CD4-positive, alpha-beta T cell (primary cell): ENCODE measurements at regions not wholly inside any gene's neighbourhood (a gene's known extent, or its start where the extent isn't known, plus 50 kb on each side); places are given as distances from the start of the nearest gene placed in this dataset.
"Not testable (repeated sequence)": the region's sequence is repeated elsewhere in the genome, so short reads cannot be mapped to it uniquely, and the experiment has no call there.

Source experiments
- ATAC-seq: fragments of 200-7000 bp; cut with Tn5 transposase; one replicate; pipeline ENCODE4 v1.10.0; 2022; ENCODE audit warnings: mild to moderate bottlenecking; ENCODE audit not compliant: poor library complexity
- CTCF ChIA-PET: fragments of 350-600 bp; sonication (Branson Sonifier 250); formaldehyde crosslinking; loops from one replicate; lab custom pipeline; 2021; ENCODE audit warnings: antibody characterized with exemption, inconsistent platforms; lab: Charles Lee
- POLR2A ChIA-PET: fragments of 350-600 bp; sonication (Branson Sonifier 250); formaldehyde crosslinking; loops from one replicate; lab custom pipeline; 2021; ENCODE audit warnings: antibody characterized with exemption, inconsistent platforms; lab: Charles Lee
- DNase-seq, 14 experiments: peaks; one replicate each; pipeline ENCODE4 v3.0.0-alpha.2; 2013 to 2020; ENCODE audit warnings: mixed read lengths in 2 of 14
- H3K27ac ChIP-seq, 2 donors: one replicate each; pipeline versions ENCODE4 v1.5.1 to v1.7.0; 2013; ENCODE audit warnings: low read length in 2 of 2, low read depth in 1 of 2, mild to moderate bottlenecking in 1 of 2
- H3K27me3 ChIP-seq, 2 experiments: 1 replicate in 1 of 2; 2 replicates in 1 of 2; pipeline versions ENCODE4 v1.6.1 to v1.7.0; 2013; ENCODE audit warnings: low read length in 2 of 2, control low read depth in 1 of 2, mild to moderate bottlenecking in 1 of 2, moderate library complexity in 1 of 2; ENCODE audit not compliant: insufficient read depth in 2 of 2, control insufficient read depth in 1 of 2
- H3K36me3 ChIP-seq: one replicate; pipeline ENCODE4 v1.6.1; 2013; ENCODE audit warnings: low read length, control low read depth; ENCODE audit not compliant: insufficient read depth
- H3K4me1 ChIP-seq: one replicate; pipeline ENCODE4 v1.6.1; 2013; ENCODE audit warnings: low read length, control low read depth; ENCODE audit not compliant: insufficient read depth
- H3K4me3 ChIP-seq: one replicate; pipeline ENCODE4 v1.5.1; 2013; ENCODE audit warnings: mild to moderate bottlenecking, low read length, moderate library complexity
- H3K9me3 ChIP-seq, 2 experiments: 1 replicate in 1 of 2; 2 replicates in 1 of 2; pipeline versions ENCODE4 v1.6.1 to v1.7.0; 2013; ENCODE audit warnings: low read length in 2 of 2, mild to moderate bottlenecking in 2 of 2, control low read depth in 1 of 2, moderate library complexity in 1 of 2; ENCODE audit not compliant: control insufficient read depth in 1 of 2, insufficient read depth in 1 of 2
- H3K27ac Mint-ChIP-seq: one replicate; pipeline ENCODE4 v1.8.0; 2020; ENCODE audit warnings: mixed read lengths
- H3K27me3 Mint-ChIP-seq: one replicate; pipeline ENCODE4 v1.8.0; 2021; ENCODE audit warnings: mixed read lengths
- H3K36me3 Mint-ChIP-seq: one replicate; pipeline ENCODE4 v1.8.0; 2021; ENCODE audit warnings: low read depth, mixed read lengths
- H3K4me1 Mint-ChIP-seq: one replicate; pipeline ENCODE4 v1.8.0; 2021; ENCODE audit warnings: low read depth, mixed read lengths
- H3K4me3 Mint-ChIP-seq: one replicate; pipeline ENCODE4 v1.8.0; 2020; ENCODE audit warnings: mild to moderate bottlenecking, mixed read lengths
- H3K9me3 Mint-ChIP-seq: one replicate; pipeline ENCODE4 v1.8.0; 2020; ENCODE audit warnings: mixed read lengths
- CTCF ChIP-seq: fragments of 200-600 bp; IDR thresholded peaks from one replicate; pipeline ENCODE4 v1.8.0; 2022; ENCODE audit warnings: antibody characterized with exemption, mild to moderate bottlenecking
- intact Hi-C, 2 experiments: fragments of 100-400 bp; cut with DNase I in 1 of 2; cut with micrococcal nuclease in 1 of 2; formaldehyde crosslinking; loops; one replicate each; pipeline versions ENCODE4 v1.15.1 to v1.9.0; 2023 to 2025; cut with DNase I, micrococcal nuclease

GRCh38 chr18:70576276-70577022 is 287.6 kb downstream of the SOCS6 start:
- Histone ChIP-seq H3K4me1 (no peaks in the 10 kb centered on the region), H3K27me3 (no peaks in the 10 kb centered on the region), H3K9me3 (peaks cover 0 to 3% of the 10 kb centered on the region in 2 experiments), H3K36me3 (no peaks in the 10 kb centered on the region), H3K4me3 (no peak overlapping the region), H3K27ac (no peak overlapping the region)
- H3K9me3 Mint-ChIP-seq: peaks cover 2% of the 10 kb centered on the region
- H3K27me3 Mint-ChIP-seq: no peaks in the 10 kb centered on the region
- intact Hi-C loops: no loop called here
- ChIA-PET CTCF (no interaction called here), POLR2A (no interaction called here)
- no peak overlapping the region for H3K4me3 Mint-ChIP-seq
- no peak overlapping the region for H3K27ac Mint-ChIP-seq
- no peak for DNase-seq
- no peaks in the 10 kb centered on the region for H3K36me3 Mint-ChIP-seq
- ATAC-seq: no peak
- no peaks in the 10 kb centered on the region for H3K4me1 Mint-ChIP-seq
- TF ChIP-seq CTCF: no peak

GRCh38 chr18:70574951-70575350 is 286.1 kb downstream of the SOCS6 start:
- POLR2A ChIA-PET, DNase-seq, ATAC-seq, H3K27me3 ChIP-seq, H3K4me3 ChIP-seq, H3K27me3 Mint-ChIP-seq, H3K9me3 Mint-ChIP-seq, H3K36me3 ChIP-seq, H3K27ac Mint-ChIP-seq, CTCF ChIA-PET, H3K27ac ChIP-seq, intact Hi-C loops, H3K36me3 Mint-ChIP-seq, H3K4me3 Mint-ChIP-seq, H3K4me1 ChIP-seq, H3K9me3 ChIP-seq, H3K4me1 Mint-ChIP-seq: not testable (repeated sequence)

GRCh38 chr18:70569647-70570046 is 280.8 kb downstream of the SOCS6 start:
- H3K4me3 ChIP-seq, H3K4me1 ChIP-seq, intact Hi-C loops, H3K27ac Mint-ChIP-seq, H3K9me3 Mint-ChIP-seq, H3K9me3 ChIP-seq, DNase-seq, H3K36me3 ChIP-seq, ATAC-seq, H3K27me3 Mint-ChIP-seq, CTCF ChIA-PET, H3K27me3 ChIP-seq, H3K4me3 Mint-ChIP-seq, H3K27ac ChIP-seq, H3K36me3 Mint-ChIP-seq, H3K4me1 Mint-ChIP-seq: not testable (repeated sequence)
- POLR2A ChIA-PET: interaction anchor here (0.6 kb wide), 1 partner anchor 940 kb away, joined by 3 read pairs; no protein-coding TSS in a partner anchor

- H3K4me1 Mint-ChIP-seq: no peaks in the 10 kb centered on the region
- POLR2A ChIA-PET: no interaction called here
- no peaks in the 10 kb centered on the region for H3K36me3 Mint-ChIP-seq
- H3K9me3 ChIP-seq: no peaks in the 10 kb centered on the region
- no peak overlapping the region for H3K4me3 Mint-ChIP-seq
- CTCF ChIA-PET: no interaction called here
- peaks cover 2% of the 10 kb centered on the region for H3K9me3 Mint-ChIP-seq
- H3K4me1 ChIP-seq: no peaks in the 10 kb centered on the region
- no peaks in the 10 kb centered on the region for H3K27me3 Mint-ChIP-seq
- no peak for DNase-seq
- no peak for ATAC-seq
- H3K27me3 ChIP-seq: no peaks in the 10 kb centered on the region
- no peak for TF ChIP-seq CTCF
- H3K36me3 ChIP-seq: no peaks in the 10 kb centered on the region
- no peak overlapping the region for H3K27ac ChIP-seq
- no peak overlapping the region for H3K27ac Mint-ChIP-seq
- intact Hi-C loops: no loop called here
- no peak overlapping the region for H3K4me3 ChIP-seq
Measured at GRCh38 chr18:70559446-70559845, 270.6 kb downstream of the SOCS6 start.
